Testis (tissue), 2 donors: ENCODE measurements at regions not wholly inside any gene's neighbourhood (a gene's known extent, or its start where the extent isn't known, plus 50 kb on each side); places are given as distances from the start of the nearest gene placed in this dataset.

Experiments
- DNase-seq: peaks from one replicate; pipeline ENCODE4 v3.0.0-alpha.2; 2019
- H3K27ac ChIP-seq, 2 donors: fragments of 200-600 bp; sonication (generic); one replicate each; pipeline ENCODE4 v1.5.1; 2019
- H3K27me3 ChIP-seq: fragments of 200-600 bp; sonication (generic); one replicate; pipeline ENCODE4 v1.5.1; 2019
- H3K36me3 ChIP-seq: fragments of 200-600 bp; sonication (generic); one replicate; pipeline ENCODE4 v1.5.1; 2017; ENCODE audit warnings: low read depth; ENCODE audit errors: missing control alignments
- H3K4me1 ChIP-seq: fragments of 200-600 bp; sonication (generic); one replicate; pipeline ENCODE4 v1.5.1; 2019
- H3K4me3 ChIP-seq, 2 donors: fragments of 200-600 bp; sonication (generic); one replicate each; pipeline ENCODE4 v1.5.1; 2017 to 2019
- H3K9me3 ChIP-seq: fragments of 200-600 bp; sonication (generic); one replicate; pipeline ENCODE4 v1.5.1; 2017
- POLR2A ChIP-seq: fragments of 450-650 bp; IDR thresholded peaks from one replicate; pipeline ENCODE4 v1.6.1; 2017; ENCODE audit warnings: antibody characterized with exemption, mild to moderate bottlenecking, moderate library complexity
- WGBS, 2 donors: methylation state at CpG; one replicate each; pipeline ENCODE4 v1.1.5; 2018; 5-methylcytosine and 5-hydroxymethylcytosine counted together
- intact Hi-C: fragments of 100-400 bp; cut with DNase I; formaldehyde crosslinking; loops from one replicate; pipeline ENCODE4 v1.15.1; 2023; ENCODE audit warnings: low total_unique reads
- TF ChIP-seq, protein P1 (sequence below), 3 experiments: fragments of 450-650 bp in 2 of 3; fragments of 200-600 bp in 1 of 3; sonication (generic) in 1 of 3; IDR thresholded peaks; one replicate each; pipeline ENCODE4 v1.5.1; 2016 to 2019; ENCODE audit warnings: antibody characterized with exemption in 3 of 3, mild to moderate bottlenecking in 2 of 3, moderate library complexity in 1 of 3

DNA sequence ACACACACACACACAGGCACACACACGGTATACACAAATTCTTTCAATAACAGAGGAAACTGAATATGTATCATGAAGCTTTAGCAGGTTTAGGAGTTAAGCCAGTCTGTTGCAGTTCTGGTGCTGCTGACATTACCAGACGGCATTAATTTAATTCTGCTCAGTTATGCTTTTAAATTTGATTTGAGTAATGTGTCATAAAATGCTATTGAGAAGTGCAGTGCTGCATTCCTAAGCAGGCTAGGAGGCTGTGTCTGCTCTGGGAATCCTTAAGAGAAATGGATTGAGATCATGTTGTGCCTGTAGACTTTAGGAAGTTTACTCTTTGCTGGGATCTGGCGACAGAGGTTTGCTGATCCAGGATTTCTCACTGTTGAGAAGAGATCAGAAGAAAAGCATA, 733.8 kb downstream of the BRINP1 start:
- no peaks in the 10 kb centered on the region for H3K36me3 ChIP-seq
- DNase-seq = no peak
- no peak overlapping the region for H3K4me3 ChIP-seq
- H3K27me3 ChIP-seq = no peaks in the 10 kb centered on the region
- H3K27ac ChIP-seq = no peak overlapping the region
- WGBS, 2 donors = 85 to 88% methylated on average over 3 of the region's 3 CpGs
- H3K4me1 ChIP-seq = no peaks in the 10 kb centered on the region
- intact Hi-C loops = no loop called here
- H3K9me3 ChIP-seq = no peaks in the 10 kb centered on the region
- TF ChIP-seq, protein P1, sequence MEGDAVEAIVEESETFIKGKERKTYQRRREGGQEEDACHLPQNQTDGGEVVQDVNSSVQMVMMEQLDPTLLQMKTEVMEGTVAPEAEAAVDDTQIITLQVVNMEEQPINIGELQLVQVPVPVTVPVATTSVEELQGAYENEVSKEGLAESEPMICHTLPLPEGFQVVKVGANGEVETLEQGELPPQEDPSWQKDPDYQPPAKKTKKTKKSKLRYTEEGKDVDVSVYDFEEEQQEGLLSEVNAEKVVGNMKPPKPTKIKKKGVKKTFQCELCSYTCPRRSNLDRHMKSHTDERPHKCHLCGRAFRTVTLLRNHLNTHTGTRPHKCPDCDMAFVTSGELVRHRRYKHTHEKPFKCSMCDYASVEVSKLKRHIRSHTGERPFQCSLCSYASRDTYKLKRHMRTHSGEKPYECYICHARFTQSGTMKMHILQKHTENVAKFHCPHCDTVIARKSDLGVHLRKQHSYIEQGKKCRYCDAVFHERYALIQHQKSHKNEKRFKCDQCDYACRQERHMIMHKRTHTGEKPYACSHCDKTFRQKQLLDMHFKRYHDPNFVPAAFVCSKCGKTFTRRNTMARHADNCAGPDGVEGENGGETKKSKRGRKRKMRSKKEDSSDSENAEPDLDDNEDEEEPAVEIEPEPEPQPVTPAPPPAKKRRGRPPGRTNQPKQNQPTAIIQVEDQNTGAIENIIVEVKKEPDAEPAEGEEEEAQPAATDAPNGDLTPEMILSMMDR (IDR thresholded peaks at IDR 0.05) = no peak

GRCh38 chr9:118637681-118638080, 731.6 kb downstream of the BRINP1 start:
- no peaks in the 10 kb centered on the region for H3K9me3 ChIP-seq

DNA sequence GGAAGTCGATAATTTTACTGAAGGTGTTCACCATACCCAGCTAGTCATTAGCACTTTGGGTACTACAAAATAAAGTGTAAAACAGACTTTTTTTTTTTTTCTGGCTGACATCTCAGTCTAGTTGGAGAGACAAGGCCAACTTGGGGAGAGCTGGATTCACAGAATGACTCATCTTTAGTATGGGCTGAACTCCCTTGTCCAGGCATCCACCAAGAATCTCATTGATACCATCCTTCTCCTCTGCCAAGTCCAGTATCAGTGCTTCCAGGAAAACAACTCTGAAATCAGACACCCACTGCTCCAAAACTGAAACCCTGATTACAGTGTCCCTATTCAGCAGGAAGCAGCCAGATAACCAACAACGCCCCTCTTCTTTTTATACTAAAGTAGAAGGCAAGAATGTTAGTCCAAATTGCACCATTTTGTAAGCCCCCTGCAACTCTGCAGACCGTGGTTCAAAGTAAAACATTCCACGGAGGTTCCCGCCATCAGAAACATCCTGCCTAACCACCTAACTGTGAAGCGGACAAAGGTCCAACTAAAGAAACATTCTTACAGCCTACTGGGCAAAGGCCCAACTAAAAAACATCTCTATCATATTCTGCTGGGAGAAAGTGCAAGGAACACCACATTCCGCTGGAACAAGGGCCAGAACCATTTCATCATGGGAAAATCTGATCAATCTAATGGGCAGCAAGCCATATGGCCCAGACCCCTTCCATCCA, 728.2 kb downstream of the BRINP1 start:
- intact Hi-C loops = no loop called here
- 68 to 79% methylated on average over 7 of the region's 7 CpGs for WGBS, 2 donors

More at GRCh38 chr9:118637681-118638080, 731.6 kb downstream of the BRINP1 start:
- H3K36me3 ChIP-seq = no peaks in the 10 kb centered on the region
- WGBS, 2 donors = 89% methylated on average over 2 of the region's 2 CpGs
- intact Hi-C loops = no loop called here
- H3K4me1 ChIP-seq = no peaks in the 10 kb centered on the region
- H3K4me3 ChIP-seq = no peak overlapping the region
- DNase-seq = no peak
- no peaks in the 10 kb centered on the region for H3K27me3 ChIP-seq
- no peak for TF ChIP-seq POLR2A
- TF ChIP-seq, protein P1 (IDR thresholded peaks at IDR 0.05) = no peak
- no peak overlapping the region for H3K27ac ChIP-seq

DNA sequence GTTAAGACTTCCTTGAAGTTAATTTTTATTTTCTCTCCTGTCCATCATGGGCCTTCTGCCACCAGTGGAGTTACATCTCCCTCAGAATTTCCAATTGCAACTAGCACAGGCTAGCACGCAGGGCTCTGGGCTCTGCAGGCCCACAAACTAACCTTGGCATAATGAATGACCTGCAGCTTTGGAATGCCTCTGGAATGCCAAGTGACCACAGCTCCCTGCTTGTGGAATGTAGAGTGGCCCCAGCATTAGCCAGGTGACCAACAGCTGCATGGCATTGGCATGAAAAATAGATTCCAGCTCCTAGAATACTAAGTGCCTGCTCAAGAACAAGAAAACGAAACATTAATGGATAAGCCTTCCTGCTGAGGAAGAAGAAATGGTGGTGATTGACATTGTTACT, 726.1 kb downstream of the BRINP1 start:
- no peak for TF ChIP-seq POLR2A
- TF ChIP-seq, protein P1 (IDR thresholded peaks at IDR 0.05) = no peak
- Histone ChIP-seq H3K27me3 (no peaks in the 10 kb centered on the region), H3K9me3 (no peaks in the 10 kb centered on the region), H3K27ac (no peak overlapping the region), H3K4me3 (no peak overlapping the region), H3K4me1 (no peaks in the 10 kb centered on the region), H3K36me3 (no peaks in the 10 kb centered on the region)
- no peak for DNase-seq
- intact Hi-C loops = no loop called here
- WGBS, 2 donors = 24 to 46% methylated on average over 2 of the region's 2 CpGs

More for the DNA sequence above, 728.2 kb downstream of the BRINP1 start:
- Histone ChIP-seq H3K27ac (no peak overlapping the region), H3K36me3 (no peaks in the 10 kb centered on the region), H3K4me1 (no peaks in the 10 kb centered on the region), H3K9me3 (no peaks in the 10 kb centered on the region), H3K4me3 (no peak overlapping the region), H3K27me3 (no peaks in the 10 kb centered on the region)
- TF ChIP-seq, protein P1 (IDR thresholded peaks at IDR 0.05) = no peak
- TF ChIP-seq POLR2A = no peak
- DNase-seq = no peak

DNA sequence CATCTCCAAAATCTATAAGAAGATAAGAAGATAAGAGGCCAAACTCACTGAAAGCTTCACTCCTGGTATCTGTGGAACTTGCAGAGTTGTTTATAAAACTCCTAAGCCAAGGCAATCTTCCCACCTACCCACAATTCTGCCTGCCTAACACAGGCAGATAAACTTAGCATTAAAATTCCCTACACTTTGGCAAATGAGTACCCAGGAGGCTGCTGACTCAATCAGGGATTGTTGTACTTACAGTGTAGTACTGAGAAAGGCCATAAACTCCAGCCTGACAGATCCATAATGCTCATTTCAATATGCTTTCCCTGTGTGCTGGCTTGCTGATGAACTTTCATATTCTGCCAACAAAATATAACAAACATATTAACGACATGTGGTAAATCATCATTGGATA, 725.2 kb downstream of the BRINP1 start:
- DNase-seq = no peak
- TF ChIP-seq, protein P1 (IDR thresholded peaks at IDR 0.05) = no peak
- TF ChIP-seq POLR2A = no peak
- Histone ChIP-seq H3K9me3 (no peaks in the 10 kb centered on the region), H3K36me3 (no peaks in the 10 kb centered on the region), H3K27me3 (no peaks in the 10 kb centered on the region), H3K27ac (no peak overlapping the region), H3K4me1 (no peaks in the 10 kb centered on the region), H3K4me3 (no peak overlapping the region)
- intact Hi-C loops = no loop called here
- WGBS, 2 donors = 85 to 100% methylated on average over 1 of the region's 1 CpG
